Vagina (tissue), 2 donors: ENCODE measurements at regions not wholly inside any gene's neighbourhood (a gene's known extent, or its start where the extent isn't known, plus 50 kb on each side); places are given as distances from the start of the nearest gene placed in this dataset.

ENCODE experiments used
- CTCF ChIP-seq, 3 experiments: fragments of 450-650 bp in 2 of 3; fragments of 200-600 bp in 1 of 3; sonication (generic) in 1 of 3; IDR thresholded peaks; one replicate each; pipeline ENCODE4 v1.5.1; 2017 to 2019; ENCODE audit warnings: antibody characterized with exemption in 3 of 3, mild to moderate bottlenecking in 2 of 3, moderate library complexity in 2 of 3
- POLR2AphosphoS5 ChIP-seq, 2 donors: sonication (generic); formaldehyde crosslinking; IDR thresholded peaks; one replicate each; pipeline ENCODE4 v1.9.0; 2017; ENCODE audit warnings: antibody characterized with exemption in 2 of 2, mild to moderate bottlenecking in 2 of 2, low read depth in 1 of 2; ENCODE audit not compliant: insufficient read depth in 1 of 2

- TF ChIP-seq CTCF (IDR thresholded peaks at IDR 0.05), result no peak
- TF ChIP-seq POLR2AphosphoS5 (IDR thresholded peaks at IDR 0.05; ENCODE audit: insufficient read depth in 1 of 2, low read depth in 1 of 2), result no peak
Observed at GRCh38 chr9:1952001-1952400, 63.1 kb upstream of the SMARCA2 start.
